ENCODE measurements at regions not wholly inside any gene's neighbourhood (a gene's known extent, or its start where the extent isn't known, plus 50 kb on each side); places are given as distances from the start of the nearest gene placed in this dataset.

DNA sequence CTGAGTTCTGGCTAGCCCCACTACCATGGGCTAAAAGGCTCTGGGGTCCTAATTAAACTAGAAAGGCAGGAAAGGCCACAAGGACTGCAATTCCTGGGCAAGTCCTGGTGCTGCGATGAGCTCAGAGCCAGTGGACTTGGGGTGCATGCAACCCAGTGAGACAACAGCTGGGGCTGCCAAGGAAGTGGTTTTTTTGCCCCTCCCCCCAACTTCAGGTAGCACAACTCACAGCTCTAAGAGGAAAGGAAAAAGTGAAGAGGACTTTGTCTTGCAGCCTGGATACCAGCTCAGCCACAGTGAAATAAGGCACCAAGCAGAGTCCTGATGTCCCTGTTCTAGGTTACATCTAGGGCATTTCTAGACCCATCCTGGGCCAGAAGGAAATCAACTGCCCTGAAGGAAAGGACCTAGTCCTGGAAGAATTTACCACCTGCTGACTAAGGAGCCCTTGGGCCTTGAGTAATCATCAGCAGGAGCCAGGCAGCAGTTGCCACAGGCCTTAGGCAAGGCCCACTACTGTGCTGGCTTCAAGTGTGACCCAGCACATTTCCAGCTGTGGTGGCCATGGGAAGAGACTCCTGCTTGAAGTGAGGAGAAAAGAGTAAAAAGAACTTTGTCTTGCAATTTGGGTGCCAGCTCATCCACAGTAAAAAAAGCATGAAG lies 358.4 kb downstream of the BTBD3 start:
- TF ChIP-seq POLR2A (IDR thresholded peaks at IDR 0.05; ENCODE audit: low read length), result no peak
- TF ChIP-seq GATA1 (IDR thresholded peaks at IDR 0.05; ENCODE audit: low read depth, low read length), result no peak
